BLaER1 treated with 17β-estradiol and CSF1 and Interleukin-3, amounts not matched to agents 10 nM and 100 nM (cell line): ENCODE measurements at regions not wholly inside any gene's neighbourhood (a gene's known extent, or its start where the extent isn't known, plus 50 kb on each side); places are given as distances from the start of the nearest gene placed in this dataset.

ENCODE experiments used
- H3K27ac ChIP-seq, 11 experiments: shearing (Covaris generic); formaldehyde crosslinking; 2 replicates each; pipeline ENCODE4 v1.8.1; 2022
- H3K27me3 ChIP-seq, 11 experiments: shearing (Covaris generic); formaldehyde crosslinking; 2 replicates each; pipeline ENCODE4 v1.8.1; 2022
- H3K36me3 ChIP-seq, 11 experiments: shearing (Covaris generic); formaldehyde crosslinking; 2 replicates each; pipeline ENCODE4 v1.8.1; 2022
- H3K4me1 ChIP-seq, 10 experiments: shearing (Covaris generic); formaldehyde crosslinking; 2 replicates each; pipeline ENCODE4 v1.8.1; 2022
- H3K4me2 ChIP-seq, 11 experiments: shearing (Covaris generic); formaldehyde crosslinking; 2 replicates each; pipeline ENCODE4 v1.8.1; 2022
- H3K4me3 ChIP-seq, 10 experiments: shearing (Covaris generic); formaldehyde crosslinking; 2 replicates each; pipeline ENCODE4 v1.8.1; 2022
- H3K9ac ChIP-seq, 11 experiments: shearing (Covaris generic); formaldehyde crosslinking; 2 replicates each; pipeline ENCODE4 v1.8.1; 2022
- H3K9me3 ChIP-seq, 11 experiments: shearing (Covaris generic); formaldehyde crosslinking; replicated peaks in 1 of 11; 2 replicates each; pipeline ENCODE4 v1.8.1; 2022
- H4K20me1 ChIP-seq, 11 experiments: shearing (Covaris generic); formaldehyde crosslinking; 2 replicates each; pipeline ENCODE4 v1.8.1; 2022
- Cebpa-rat ChIP-seq, 11 experiments: shearing (Covaris generic); IDR thresholded peaks; 2 replicates each; pipeline ENCODE4 v1.8.1; 2022

GRCh38 chr4:178356725-178357124, 914.5 kb upstream of the AGA start:
- Histone ChIP-seq H3K36me3 (no peaks in the 10 kb centered on the region), H3K4me3 (no peak overlapping the region), H3K4me2 (no peak overlapping the region), H3K27me3 (no peaks in the 10 kb centered on the region), H3K4me1 (peaks cover 0 to 15% (median 0%) of the 10 kb centered on the region in 10 experiments; a peak in 5 of 20 replicates), H3K27ac (no peak overlapping the region), H4K20me1 (no peaks in the 10 kb centered on the region), H3K9ac (no peak overlapping the region), H3K9me3 (no peaks in the 10 kb centered on the region)
- TF ChIP-seq Cebpa-rat (IDR thresholded peaks at IDR 0.05) = no peak

DNA sequence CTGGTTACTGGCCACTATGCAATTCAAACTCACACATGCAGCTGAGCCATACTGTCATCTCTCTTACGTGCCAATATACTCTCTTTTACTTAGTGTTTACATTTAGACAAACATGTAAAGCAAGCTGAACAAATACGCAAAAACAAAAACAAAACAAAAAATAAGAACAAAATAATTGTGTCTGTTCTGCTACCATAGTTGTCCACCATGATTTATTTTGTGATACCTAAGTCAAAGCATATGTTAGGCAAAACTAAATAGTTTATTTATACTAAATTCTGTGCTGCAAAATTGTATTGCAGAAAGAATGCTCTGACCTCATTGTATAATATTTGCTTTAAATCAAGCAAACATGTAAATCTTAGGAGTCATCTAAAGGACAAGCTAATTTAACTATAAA, 943.2 kb upstream of the AGA start:
- Histone ChIP-seq H3K27ac (no peak overlapping the region), H3K9ac (no peak overlapping the region), H3K27me3 (no peaks in the 10 kb centered on the region), H3K36me3 (no peaks in the 10 kb centered on the region), H3K4me3 (no peak overlapping the region), H3K4me2 (no peak overlapping the region), H4K20me1 (no peaks in the 10 kb centered on the region), H3K4me1 (no peaks in the 10 kb centered on the region), H3K9me3 (no peaks in the 10 kb centered on the region)
- no peak for TF ChIP-seq Cebpa-rat (IDR thresholded peaks at IDR 0.05)

DNA sequence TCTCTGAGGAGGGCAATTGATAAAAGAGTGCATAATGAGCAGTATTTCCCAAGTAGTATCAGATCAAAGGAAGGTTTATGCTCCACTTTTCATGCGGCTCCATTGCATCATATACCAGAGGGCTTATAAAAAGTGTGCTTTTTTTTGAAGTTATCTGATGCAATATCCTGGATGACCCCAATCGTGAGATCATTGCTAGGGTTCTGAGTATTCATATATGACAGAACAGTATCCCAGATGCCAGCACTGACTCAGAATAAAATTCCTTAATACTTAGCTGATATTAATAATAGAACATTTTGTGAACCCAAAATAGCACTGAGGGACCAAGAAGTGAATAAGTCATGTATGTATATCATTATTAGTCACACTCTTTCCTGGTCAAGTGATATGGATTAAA, 945.5 kb upstream of the AGA start:
- no peak for TF ChIP-seq Cebpa-rat (IDR thresholded peaks at IDR 0.05)
- H3K9ac ChIP-seq = no peak overlapping the region
- H3K4me2 ChIP-seq = no peak overlapping the region
- no peaks in the 10 kb centered on the region for H3K4me1 ChIP-seq
- H3K36me3 ChIP-seq = no peaks in the 10 kb centered on the region
- no peaks in the 10 kb centered on the region for H3K9me3 ChIP-seq
- H3K27me3 ChIP-seq = no peaks in the 10 kb centered on the region
- no peaks in the 10 kb centered on the region for H4K20me1 ChIP-seq
- H3K4me3 ChIP-seq = no peak overlapping the region
- H3K27ac ChIP-seq = no peak overlapping the region

DNA sequence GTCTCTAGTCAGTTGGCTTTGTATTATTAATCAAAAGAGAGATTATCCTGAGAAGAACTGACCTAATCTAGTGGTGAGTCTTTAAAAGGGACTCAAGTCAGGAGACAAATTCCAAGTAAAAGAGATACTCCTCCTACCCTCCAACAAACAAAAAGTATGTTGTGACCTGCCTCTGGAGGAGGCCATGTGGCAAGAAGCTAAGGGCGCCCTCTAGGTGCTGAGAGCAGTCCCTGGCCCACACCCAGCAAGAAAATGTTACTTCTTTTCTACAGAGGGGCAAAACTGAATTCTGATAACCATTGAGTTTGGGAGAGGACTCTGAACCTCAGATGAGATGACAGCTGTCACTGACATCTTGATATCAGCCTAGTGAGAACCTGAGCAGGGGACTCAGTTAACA, 953.6 kb upstream of the AGA start:
- Histone ChIP-seq H3K9me3 (no peaks in the 10 kb centered on the region), H3K9ac (no peak overlapping the region), H3K4me1 (no peaks in the 10 kb centered on the region), H3K27ac (no peak overlapping the region), H3K36me3 (no peaks in the 10 kb centered on the region), H3K4me2 (no peak overlapping the region), H3K4me3 (no peak overlapping the region), H4K20me1 (no peaks in the 10 kb centered on the region), H3K27me3 (no peaks in the 10 kb centered on the region)
- no peak for TF ChIP-seq Cebpa-rat (IDR thresholded peaks at IDR 0.05)

DNA sequence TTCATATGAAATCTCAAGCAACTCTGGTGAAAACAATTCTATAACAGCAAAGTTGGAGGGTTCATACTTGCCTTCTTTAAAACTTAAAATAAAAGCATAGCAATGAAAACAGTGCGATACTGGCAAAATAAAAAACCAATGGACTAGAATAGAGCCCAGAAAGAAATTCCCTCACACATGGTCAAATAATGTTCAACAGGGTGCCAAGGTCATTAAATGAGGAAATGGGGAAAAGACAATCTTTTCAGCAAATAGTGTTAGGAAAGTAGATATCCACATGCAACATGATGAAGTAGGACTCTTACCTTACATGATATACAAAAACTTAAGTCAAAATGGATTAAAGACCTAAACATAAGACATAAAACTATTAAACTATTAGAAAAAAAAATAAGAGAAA, 970.2 kb upstream of the AGA start:
- H3K27ac ChIP-seq = no peak overlapping the region
- no peak for TF ChIP-seq Cebpa-rat (IDR thresholded peaks at IDR 0.05)
- H3K36me3 ChIP-seq = no peaks in the 10 kb centered on the region
- H3K4me1 ChIP-seq = no peaks in the 10 kb centered on the region
- H3K4me2 ChIP-seq = no peak overlapping the region
- no peaks in the 10 kb centered on the region for H3K9me3 ChIP-seq
- H3K9ac ChIP-seq = no peak overlapping the region
- H3K4me3 ChIP-seq = no peak overlapping the region
- no peaks in the 10 kb centered on the region for H3K27me3 ChIP-seq
- H4K20me1 ChIP-seq = no peaks in the 10 kb centered on the region

DNA sequence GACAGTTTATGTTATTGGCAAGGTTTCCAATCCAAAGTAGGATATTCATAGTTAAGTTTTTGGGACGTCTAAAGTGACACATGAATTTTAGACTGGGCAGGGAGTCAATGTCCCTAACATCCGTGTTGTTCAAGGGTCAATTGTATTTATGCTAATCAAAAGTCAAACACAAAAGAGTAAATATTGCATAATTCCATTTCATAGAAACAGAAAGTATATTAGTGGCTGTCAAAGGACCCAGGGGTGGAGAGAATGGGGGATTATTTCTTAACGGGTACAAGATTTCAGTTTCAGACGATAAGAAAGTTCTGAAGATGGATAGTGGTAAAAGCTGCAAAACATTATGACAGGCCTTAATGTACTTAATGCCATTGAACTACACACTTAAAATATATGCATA, 971.8 kb upstream of the AGA start:
- TF ChIP-seq Cebpa-rat (IDR thresholded peaks at IDR 0.05) = no peak
- H4K20me1 ChIP-seq = no peaks in the 10 kb centered on the region
- H3K9me3 ChIP-seq = no peaks in the 10 kb centered on the region
- no peaks in the 10 kb centered on the region for H3K27me3 ChIP-seq
- no peaks in the 10 kb centered on the region for H3K4me1 ChIP-seq
- no peak overlapping the region for H3K27ac ChIP-seq
- no peak overlapping the region for H3K4me2 ChIP-seq
- H3K4me3 ChIP-seq = no peak overlapping the region
- H3K9ac ChIP-seq = no peak overlapping the region
- H3K36me3 ChIP-seq = no peaks in the 10 kb centered on the region

- no peak for TF ChIP-seq Cebpa-rat (IDR thresholded peaks at IDR 0.05)
- Histone ChIP-seq H3K36me3 (no peaks in the 10 kb centered on the region), H3K9ac (no peak overlapping the region), H3K4me3 (no peak overlapping the region), H3K27ac (no peak overlapping the region), H3K27me3 (no peaks in the 10 kb centered on the region), H4K20me1 (no peaks in the 10 kb centered on the region), H3K4me2 (no peak overlapping the region), H3K9me3 (no peaks in the 10 kb centered on the region), H3K4me1 (no peaks in the 10 kb centered on the region)
Measured at GRCh38 chr4:178414881-178415446, 972.7 kb upstream of the AGA start.

DNA sequence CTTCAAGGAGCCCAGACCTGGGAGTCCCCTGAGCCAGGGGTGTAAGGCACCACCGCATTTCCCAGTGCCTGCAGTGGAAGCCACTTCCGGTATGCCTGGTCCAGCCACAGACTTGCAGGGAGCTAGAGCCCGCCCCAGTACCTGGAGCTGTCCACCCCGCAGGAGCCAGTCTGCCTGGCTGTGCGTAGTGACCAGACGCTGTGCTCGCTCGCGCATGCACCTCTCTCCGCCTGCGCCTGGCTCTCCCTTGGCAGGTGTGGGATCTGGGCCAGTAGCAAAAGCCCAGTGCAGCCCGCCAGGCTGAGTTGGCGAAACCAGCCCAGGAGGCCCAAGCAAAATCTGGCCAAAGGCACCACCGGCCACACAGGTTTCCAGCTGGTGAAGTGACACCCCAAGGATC, 973.7 kb upstream of the AGA start:
- no peaks in the 10 kb centered on the region for H4K20me1 ChIP-seq
- no peak for TF ChIP-seq Cebpa-rat (IDR thresholded peaks at IDR 0.05)
- no peaks in the 10 kb centered on the region for H3K36me3 ChIP-seq
- H3K27ac ChIP-seq = no peak overlapping the region
- no peaks in the 10 kb centered on the region for H3K27me3 ChIP-seq
- H3K4me1 ChIP-seq = no peaks in the 10 kb centered on the region
- H3K9ac ChIP-seq = no peak overlapping the region
- no peaks in the 10 kb centered on the region for H3K9me3 ChIP-seq
- no peak overlapping the region for H3K4me2 ChIP-seq
- H3K4me3 ChIP-seq = no peak overlapping the region

DNA sequence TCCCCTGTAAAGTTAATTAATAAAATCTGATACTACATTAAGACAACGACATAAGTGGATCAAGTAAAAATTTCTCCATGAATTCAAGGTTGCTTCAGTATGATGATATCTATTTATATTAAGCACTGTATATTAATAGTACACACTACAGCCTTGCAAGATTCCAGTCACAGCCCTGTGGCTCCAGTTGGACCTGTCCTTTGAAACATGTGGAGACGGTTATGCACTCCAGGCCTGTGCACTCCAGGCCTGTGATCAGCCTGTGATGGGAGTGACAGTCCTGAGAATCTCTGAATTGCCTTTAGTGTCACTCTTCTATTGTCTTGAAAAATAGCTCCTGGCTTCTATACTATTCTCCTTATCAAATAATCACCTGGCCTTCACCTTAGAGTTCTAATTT, 981.1 kb upstream of the AGA start:
- Histone ChIP-seq H3K9ac (no peak overlapping the region), H4K20me1 (no peaks in the 10 kb centered on the region), H3K4me3 (no peak overlapping the region), H3K36me3 (no peaks in the 10 kb centered on the region), H3K27me3 (no peaks in the 10 kb centered on the region), H3K4me1 (no peaks in the 10 kb centered on the region), H3K4me2 (no peak overlapping the region), H3K27ac (no peak overlapping the region), H3K9me3 (0 out of 22 replicates have a peak, but pooled peaks cover 0 to 4% (median 0%) of the 10 kb centered on the region in 11 experiments)
- no peak for TF ChIP-seq Cebpa-rat (IDR thresholded peaks at IDR 0.05)

DNA sequence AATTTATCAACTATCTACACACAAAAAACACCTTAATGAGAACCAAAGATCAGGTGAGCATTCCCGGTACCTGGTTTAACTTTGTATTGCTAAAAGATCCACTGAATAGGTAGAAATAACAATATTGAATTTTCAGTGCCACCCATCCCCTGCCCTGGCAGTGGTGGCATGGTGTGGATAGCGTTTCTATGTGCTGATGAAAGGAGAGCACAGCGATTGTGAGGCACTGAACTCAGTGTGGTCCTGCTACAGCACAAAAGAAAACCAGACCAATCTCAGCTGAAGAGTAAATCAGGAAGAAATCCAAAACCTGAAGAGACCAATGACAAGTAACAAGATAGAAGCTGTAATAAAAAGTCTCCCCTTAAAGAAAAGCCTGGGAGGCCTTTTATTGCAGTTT, 984.6 kb upstream of the AGA start:
- no peaks in the 10 kb centered on the region for H3K27me3 ChIP-seq
- no peaks in the 10 kb centered on the region for H3K4me1 ChIP-seq
- H3K27ac ChIP-seq = no peak overlapping the region
- no peak overlapping the region for H3K4me2 ChIP-seq
- no peak overlapping the region for H3K4me3 ChIP-seq
- TF ChIP-seq Cebpa-rat (IDR thresholded peaks at IDR 0.05) = no peak
- H3K9me3 ChIP-seq = 0 out of 22 replicates have a peak, but pooled peaks cover 0 to 4% (median 0%) of the 10 kb centered on the region in 11 experiments
- H4K20me1 ChIP-seq = no peaks in the 10 kb centered on the region
- no peak overlapping the region for H3K9ac ChIP-seq
- H3K36me3 ChIP-seq = no peaks in the 10 kb centered on the region
